ENCODE measurements at regions not wholly inside any gene's neighbourhood (a gene's known extent, or its start where the extent isn't known, plus 50 kb on each side); places are given as distances from the start of the nearest gene placed in this dataset.

DNA sequence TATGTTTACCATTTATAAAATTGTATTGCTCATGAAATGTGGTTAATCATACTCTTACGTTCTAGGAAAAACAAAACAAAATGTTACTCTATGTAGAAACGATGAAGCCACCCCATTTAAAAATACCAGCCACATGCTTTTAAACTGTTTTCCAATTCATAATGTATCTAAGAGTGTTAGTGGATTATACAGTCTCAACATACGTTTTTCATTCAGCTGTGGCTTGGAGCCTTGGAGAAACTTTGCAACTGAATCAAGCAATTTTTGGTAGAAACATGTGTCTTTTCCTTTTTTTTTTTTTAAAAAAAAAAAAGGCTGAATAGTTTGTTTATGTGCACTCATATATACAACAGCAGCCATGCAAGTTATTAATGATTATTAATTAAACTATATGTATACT lies 378.0 kb upstream of the SEMA3D start:
- no peak for DNase-seq

- DNase-seq = no peak
These were observed 374.9 kb upstream of the SEMA3D start for GRCh38 chr7:85561706-85562105.

DNA sequence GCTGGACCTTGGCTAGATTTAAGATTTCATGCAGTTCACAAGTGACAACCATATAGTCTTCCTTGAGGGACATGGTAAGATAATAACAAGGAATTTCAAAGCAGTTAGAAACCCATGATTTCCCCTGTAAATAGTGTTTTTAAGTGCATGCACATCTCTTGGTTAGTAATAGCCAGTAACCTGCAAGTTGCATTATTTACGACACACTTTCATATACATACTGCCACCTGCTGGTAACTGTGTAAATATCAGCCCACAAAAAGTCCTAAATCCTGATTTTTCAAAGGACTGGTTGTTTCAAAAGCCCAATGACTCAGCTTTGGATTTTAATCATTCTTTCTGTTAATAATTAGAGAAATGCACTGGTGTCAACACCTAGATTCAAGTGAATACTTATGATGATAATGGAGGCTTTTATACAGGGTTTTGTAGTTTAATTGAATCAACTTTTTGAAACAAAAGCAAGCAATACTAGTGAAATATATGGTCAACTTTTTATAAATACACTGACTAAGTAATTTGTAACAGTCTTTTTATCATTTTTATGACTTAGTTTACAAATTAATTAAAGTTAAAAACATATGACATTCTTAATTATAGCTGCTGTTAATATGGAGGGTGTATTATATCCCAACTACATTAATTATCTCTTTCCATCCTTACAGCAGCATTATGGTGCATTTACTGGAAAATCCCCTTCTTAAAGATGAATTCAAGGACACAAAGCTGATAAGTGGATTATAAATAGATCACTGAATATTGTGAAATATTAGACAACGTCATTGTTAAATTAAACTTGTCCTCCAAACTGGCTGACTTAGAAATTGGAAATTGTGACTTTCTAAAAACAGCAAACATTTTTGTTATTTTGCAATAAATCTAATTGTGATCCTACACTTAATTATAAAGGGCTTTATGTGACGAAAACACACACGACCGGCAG lies 367.7 kb upstream of the SEMA3D start:
- peak; percentile 32 for DNase-seq

- no peak for DNase-seq
These were observed 349.3 kb upstream of the SEMA3D start for GRCh38 chr7:85535974-85536729.

GRCh38 chr7:85529831-85530230 lies 343.0 kb upstream of the SEMA3D start:
- DNase-seq = no peak

DNA sequence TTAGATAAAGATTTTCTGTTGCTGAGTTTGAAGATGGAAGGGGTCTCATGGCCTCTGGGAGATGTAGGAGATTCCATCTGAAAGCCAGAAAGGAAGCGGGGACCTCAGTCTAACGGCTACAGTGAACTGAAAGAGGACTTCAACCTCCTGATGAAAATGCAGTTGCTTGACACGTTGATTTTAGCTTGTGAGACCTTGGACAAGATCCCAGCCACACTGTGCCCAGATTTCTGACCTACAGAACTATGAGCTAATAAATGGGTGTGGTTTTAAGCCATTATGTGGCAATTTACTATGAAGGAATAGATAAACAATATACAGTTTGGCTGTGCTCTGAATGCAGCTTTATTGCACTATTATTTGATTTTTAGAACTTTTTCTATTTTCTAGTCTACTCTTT lies 342.3 kb upstream of the SEMA3D start:
- no peak for DNase-seq

GRCh38 chr7:85528581-85528980 lies 341.7 kb upstream of the SEMA3D start:
- no peak for DNase-seq

DNA sequence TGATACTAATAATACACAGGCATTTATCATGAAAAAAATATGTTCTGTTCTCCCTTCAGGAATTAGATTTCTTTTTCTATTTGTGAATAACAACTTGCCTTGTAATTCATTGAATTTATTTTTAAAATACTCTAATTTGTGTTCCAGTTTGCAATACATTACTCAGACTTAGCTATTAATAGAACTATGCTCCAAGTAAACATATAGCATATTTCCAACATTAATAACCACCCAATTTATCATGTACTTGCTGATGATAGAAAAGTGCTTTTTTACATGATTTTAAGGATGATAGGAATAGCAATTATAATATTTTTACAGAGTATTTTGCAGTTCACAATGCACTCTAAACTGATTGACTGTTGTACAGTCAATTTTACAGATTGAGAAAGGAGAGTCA lies 338.8 kb upstream of the SEMA3D start:
- no peak for DNase-seq

DNA sequence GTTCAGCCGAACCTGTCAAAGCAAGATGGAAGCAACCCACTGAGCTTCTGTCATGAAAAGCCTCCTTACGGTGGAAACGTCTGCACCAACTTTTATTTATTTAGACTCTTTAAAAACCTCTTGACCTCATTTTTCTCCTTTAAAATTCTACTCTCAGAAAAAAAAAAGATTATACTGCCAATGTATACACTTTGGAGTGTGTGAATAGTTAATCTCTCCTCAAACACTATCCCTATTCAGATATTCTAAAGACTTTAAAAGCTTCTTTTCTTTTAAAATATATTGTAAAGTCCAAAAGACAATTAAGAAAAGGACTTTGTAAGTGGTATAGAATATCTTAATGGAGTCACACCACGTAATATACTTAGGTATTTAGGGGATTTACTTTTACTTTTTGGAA lies 335.2 kb upstream of the SEMA3D start:
- DNase-seq = no peak

GRCh38 chr7:85521108-85521694 lies 334.3 kb upstream of the SEMA3D start:
- no peak for DNase-seq

DNA sequence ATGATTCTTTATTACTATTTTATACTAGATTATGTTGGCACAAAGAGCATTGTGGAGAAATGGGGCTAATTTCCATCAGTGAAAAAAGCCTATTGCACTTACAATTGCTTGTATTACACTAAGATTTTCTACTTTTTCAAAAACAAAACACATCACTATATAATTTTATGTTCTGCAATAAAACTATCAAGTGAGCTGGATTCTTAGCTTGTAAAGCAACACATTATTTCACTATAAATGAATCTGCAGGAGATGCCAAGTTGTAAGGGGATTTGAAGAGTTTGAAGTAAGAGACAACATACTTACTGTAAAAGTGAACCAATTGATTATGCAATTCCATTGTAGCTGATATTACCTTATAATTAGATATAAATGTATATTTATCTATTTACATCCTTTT lies 333.3 kb upstream of the SEMA3D start:
- no peak for DNase-seq

- DNase-seq = no peak
These were observed 329.8 kb upstream of the SEMA3D start for GRCh38 chr7:85516675-85517074.

DNA sequence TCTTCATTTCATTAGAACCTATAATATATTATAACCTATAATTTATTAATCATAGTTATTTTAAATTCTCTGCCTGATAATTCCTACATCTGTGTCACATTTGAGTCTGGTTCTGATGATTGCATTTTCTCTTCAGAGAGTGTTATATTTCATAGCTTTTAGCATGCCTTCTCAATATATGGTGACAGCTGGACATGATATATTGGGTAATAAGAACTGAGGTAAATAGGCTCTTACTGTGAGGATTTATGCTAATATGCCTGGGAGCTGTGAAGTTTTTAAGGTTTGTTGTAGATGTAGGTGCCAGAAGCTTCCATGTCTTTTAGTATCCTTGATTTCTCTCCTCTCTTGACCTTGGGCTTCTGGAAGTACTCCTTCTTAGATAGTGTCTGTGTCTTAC lies 325.9 kb upstream of the SEMA3D start:
- DNase-seq = no peak

- DNase-seq = peak; percentile 7
These were observed 323.4 kb upstream of the SEMA3D start for GRCh38 chr7:85510287-85510686.

DNA sequence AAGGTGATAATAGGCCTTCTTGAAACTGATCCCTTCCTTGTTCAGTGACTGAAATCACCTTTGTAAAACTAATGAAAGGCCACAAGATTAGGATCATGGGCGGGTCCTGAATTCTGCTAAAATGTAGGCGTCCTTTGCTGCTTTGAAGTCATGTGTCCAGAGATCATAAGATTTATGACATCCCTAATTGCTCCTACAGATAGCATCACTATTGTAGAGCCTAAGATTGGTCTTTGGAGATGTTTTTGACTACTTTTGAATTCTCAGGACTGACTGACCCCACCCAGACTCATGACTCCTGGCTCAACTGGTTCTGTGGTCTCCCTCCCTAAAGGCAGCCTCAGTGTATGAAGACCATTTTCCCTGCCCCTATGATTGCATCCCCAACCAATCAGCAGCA lies 322.6 kb upstream of the SEMA3D start:
- no peak for DNase-seq

GRCh38 chr7:85508642-85509410 lies 322.0 kb upstream of the SEMA3D start:
- no peak for DNase-seq

DNA sequence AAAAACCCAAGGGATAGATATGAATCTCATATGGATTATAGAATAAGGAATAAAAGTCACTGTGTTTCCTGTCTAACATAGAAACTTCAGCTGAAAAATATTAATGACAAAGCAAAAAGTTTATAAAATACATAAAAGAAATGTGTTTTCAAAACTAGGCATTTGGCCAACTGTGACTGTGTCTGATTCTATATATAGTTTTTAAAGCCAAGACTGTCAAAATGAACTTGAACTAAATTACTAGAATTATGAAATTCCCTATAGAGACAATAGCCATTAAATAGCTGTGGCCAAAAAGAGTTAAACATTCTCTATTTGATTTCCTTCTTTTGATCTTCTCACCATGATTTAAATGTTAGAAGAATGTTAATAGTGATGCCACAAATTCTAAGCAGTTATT lies 311.2 kb upstream of the SEMA3D start:
- no peak for DNase-seq

DNA sequence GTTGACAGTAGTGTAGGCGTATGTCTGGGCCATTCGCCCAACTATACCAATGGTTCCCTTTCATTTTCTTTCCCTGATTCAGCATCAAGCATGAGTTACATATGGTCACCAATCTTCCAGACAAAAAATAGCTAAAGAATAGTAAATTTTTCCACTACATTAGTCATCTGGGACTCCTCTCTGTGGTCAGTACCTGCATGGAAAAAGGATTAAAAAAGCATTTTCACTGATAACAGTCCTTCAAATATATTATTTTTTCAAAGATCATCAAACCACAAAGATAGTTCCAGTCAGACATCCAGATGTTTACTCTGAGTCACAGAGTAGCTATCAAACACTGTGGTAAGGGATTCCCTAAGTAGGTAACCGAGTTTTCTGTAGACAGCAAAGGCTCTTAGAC lies 302.6 kb upstream of the SEMA3D start:
- DNase-seq = no peak

DNA sequence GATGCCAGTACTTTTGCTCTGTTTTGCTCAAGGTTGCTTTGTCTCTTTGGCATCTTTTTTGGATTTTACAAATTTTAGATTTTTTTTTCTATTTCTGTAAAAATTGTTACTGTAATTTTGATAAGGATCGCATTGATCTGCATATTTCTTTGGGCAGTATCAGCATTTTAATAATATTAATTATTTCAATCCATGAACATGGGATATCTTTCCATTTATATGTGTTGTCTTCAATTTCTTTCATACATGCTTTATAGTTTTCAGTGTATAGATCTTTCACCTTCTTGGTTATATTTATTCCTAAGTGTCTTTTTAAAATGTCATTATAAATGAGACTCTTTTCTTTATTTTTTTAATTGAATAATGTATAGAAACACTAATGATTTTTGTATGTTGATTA lies 301.6 kb upstream of the SEMA3D start:
- DNase-seq = no peak

GRCh38 chr7:85483177-85483576 lies 296.3 kb upstream of the SEMA3D start:
- no peak for DNase-seq

DNA sequence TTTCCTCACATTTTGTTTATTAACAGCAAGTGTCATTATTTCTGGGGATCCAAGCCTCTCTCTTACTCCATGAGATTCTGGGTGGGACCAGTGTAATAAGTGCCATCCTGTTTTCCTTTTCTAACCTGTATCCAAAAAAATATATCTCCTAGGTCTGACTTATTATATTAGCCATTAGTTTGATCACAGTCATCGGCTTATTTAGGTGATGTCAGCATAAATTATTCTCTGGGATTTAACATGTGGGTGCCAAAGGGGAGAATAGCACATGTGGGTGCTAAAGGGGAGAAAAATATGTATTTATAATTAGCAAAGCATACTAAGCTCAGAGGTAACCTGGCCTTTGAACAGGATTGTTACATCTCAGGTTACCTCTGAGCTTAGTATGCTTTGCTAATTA lies 293.8 kb upstream of the SEMA3D start:
- DNase-seq = no peak

- DNase-seq = no peak
These were observed 293.2 kb upstream of the SEMA3D start for GRCh38 chr7:85479918-85480643.
